HL-60 (cell line): ENCODE measurements at regions not wholly inside any gene's neighbourhood (a gene's known extent, or its start where the extent isn't known, plus 50 kb on each side); places are given as distances from the start of the nearest gene placed in this dataset.

Source experiments
- DNase-seq, 2 experiments: peaks; one replicate each; pipeline ENCODE4 v3.0.0-alpha.2; 2010 to 2020; ENCODE audit warnings: low read depth in 1 of 2, low spot score in 1 of 2
- H3K27ac ChIP-seq: fragments of 250-450 bp; sonication (Bioruptor Pico); replicated peaks from 2 replicates; pipeline ENCODE4 v1.5.1; 2020; ENCODE audit warnings: mild to moderate bottlenecking, moderate library complexity
- H3K27me3 ChIP-seq: fragments of 250-450 bp; sonication (Bioruptor Pico); 2 replicates; pipeline ENCODE4 v1.5.1; 2021; ENCODE audit warnings: mild to moderate bottlenecking, moderate library complexity; ENCODE audit not compliant: insufficient read depth, poor library complexity, severe bottlenecking
- H3K4me3 ChIP-seq: replicated peaks from 2 replicates; pipeline ENCODE4 v1.5.1; 2011; ENCODE audit warnings: mild to moderate bottlenecking, control low read depth, low read length; ENCODE audit not compliant: insufficient read depth
- CTCF ChIP-seq: IDR thresholded peaks from one replicate; pipeline ENCODE4 v1.5.1; 2011; ENCODE audit warnings: low read length, control low read depth, inconsistent platforms; ENCODE audit not compliant: insufficient read depth
- GABPA ChIP-seq: IDR thresholded peaks from 2 replicates; pipeline ENCODE4 v1.6.1; 2012; ENCODE audit warnings: low read depth
- POLR2AphosphoS5 ChIP-seq: IDR thresholded peaks from 2 replicates; pipeline ENCODE4 v1.6.1; 2012; ENCODE audit warnings: low read depth
- REST ChIP-seq: IDR thresholded peaks from 2 replicates; pipeline ENCODE4 v1.6.1; 2012; ENCODE audit warnings: low read depth; ENCODE audit not compliant: insufficient replicate concordance
- SPI1 ChIP-seq: IDR thresholded peaks from 2 replicates; pipeline ENCODE4 v1.6.1; 2012; ENCODE audit warnings: low read depth, mild to moderate bottlenecking, borderline replicate concordance

- no peaks in the 10 kb centered on the region for H3K27me3 ChIP-seq
- H3K4me3 ChIP-seq: no peak overlapping the region
- no peak overlapping the region for H3K27ac ChIP-seq
- TF ChIP-seq SPI1 (no peak), REST (no peak), POLR2AphosphoS5 (no peak), GABPA (no peak), CTCF (no peak)
- no peak for DNase-seq
Observed at GRCh38 chr4:34572026-34572425, 1672.3 kb downstream of the ARAP2 start.

GRCh38 chr4:34615315-34615714, 1629.0 kb downstream of the ARAP2 start:
- Histone ChIP-seq H3K4me3 (no peak overlapping the region), H3K27ac (no peak overlapping the region), H3K27me3 (no peaks in the 10 kb centered on the region)
- TF ChIP-seq REST (no peak), GABPA (no peak), POLR2AphosphoS5 (no peak), SPI1 (no peak), CTCF (no peak)
- DNase-seq: no peak

GRCh38 chr4:34619531-34620162, 1624.7 kb downstream of the ARAP2 start:
- H3K27me3 ChIP-seq: no peaks in the 10 kb centered on the region
- no peak for TF ChIP-seq CTCF
- TF ChIP-seq POLR2AphosphoS5: no peak
- no peak for TF ChIP-seq SPI1
- TF ChIP-seq GABPA: no peak
- TF ChIP-seq REST: no peak
- no peak for DNase-seq
- H3K4me3 ChIP-seq: no peak overlapping the region
- no peak overlapping the region for H3K27ac ChIP-seq
